GM12873 (cell line): ENCODE measurements at regions not wholly inside any gene's neighbourhood (a gene's known extent, or its start where the extent isn't known, plus 50 kb on each side); places are given as distances from the start of the nearest gene placed in this dataset.

ENCODE experiments used
- TF ChIP-seq, protein P1 (sequence below): IDR thresholded peaks from 2 replicates; pipeline ENCODE4 v1.5.1; 2012; ENCODE audit warnings: low read depth, mild to moderate bottlenecking, moderate library complexity, low read length, control low read depth; ENCODE audit not compliant: insufficient read depth; ENCODE audit errors: missing control alignments

DNA sequence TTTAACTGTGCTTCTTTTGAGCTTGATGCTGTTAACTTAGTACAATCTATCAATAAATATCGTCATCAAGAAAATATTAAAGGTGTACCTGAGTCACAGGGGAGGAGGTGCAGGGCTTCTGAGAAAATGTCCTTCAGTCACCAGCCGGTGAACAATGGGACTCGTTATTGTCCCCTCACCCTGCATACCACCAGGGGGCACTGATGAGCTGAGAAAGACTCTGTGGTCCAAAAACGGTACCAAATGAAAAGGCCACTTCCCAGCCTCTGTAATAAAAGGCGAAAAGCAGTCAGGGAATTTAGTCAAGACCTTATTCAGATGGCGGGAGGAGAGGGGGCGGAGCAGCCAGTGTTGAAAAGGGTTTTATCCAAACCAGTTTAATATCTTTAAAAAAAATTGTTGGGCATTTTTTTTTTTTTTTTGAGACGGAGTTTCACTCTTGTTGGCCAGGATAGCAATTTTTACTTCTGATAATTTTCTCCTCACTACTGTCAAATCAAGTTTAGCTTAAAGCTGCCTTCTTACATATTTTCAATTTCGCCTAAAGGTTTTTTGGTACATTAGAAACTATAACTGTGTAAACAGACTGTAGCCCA, 271.9 kb upstream of the ADAMTS16 start:
- TF ChIP-seq, protein P1, sequence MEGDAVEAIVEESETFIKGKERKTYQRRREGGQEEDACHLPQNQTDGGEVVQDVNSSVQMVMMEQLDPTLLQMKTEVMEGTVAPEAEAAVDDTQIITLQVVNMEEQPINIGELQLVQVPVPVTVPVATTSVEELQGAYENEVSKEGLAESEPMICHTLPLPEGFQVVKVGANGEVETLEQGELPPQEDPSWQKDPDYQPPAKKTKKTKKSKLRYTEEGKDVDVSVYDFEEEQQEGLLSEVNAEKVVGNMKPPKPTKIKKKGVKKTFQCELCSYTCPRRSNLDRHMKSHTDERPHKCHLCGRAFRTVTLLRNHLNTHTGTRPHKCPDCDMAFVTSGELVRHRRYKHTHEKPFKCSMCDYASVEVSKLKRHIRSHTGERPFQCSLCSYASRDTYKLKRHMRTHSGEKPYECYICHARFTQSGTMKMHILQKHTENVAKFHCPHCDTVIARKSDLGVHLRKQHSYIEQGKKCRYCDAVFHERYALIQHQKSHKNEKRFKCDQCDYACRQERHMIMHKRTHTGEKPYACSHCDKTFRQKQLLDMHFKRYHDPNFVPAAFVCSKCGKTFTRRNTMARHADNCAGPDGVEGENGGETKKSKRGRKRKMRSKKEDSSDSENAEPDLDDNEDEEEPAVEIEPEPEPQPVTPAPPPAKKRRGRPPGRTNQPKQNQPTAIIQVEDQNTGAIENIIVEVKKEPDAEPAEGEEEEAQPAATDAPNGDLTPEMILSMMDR: peak; percentile 88

DNA sequence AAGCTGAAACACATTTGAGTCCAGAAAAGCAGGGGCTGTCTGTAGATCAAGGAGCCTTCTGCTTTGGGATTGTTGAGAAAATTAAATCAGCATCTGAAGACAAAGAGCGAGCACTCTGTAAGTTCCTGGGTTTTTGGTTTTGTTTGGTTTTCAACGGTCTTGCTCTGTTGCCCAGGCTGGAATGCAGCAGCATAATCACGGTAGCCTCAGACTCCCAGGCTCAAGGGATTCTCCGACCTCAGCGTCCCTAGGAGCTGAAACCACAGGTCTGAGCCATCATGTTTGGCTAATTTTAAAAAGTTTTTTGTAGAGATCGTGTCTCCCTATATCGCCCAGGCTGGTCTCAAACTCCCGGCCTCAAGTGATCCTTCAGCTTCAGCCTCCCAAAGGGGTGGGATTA, 266.5 kb upstream of the ADAMTS16 start:
- TF ChIP-seq, protein P1: no peak

DNA sequence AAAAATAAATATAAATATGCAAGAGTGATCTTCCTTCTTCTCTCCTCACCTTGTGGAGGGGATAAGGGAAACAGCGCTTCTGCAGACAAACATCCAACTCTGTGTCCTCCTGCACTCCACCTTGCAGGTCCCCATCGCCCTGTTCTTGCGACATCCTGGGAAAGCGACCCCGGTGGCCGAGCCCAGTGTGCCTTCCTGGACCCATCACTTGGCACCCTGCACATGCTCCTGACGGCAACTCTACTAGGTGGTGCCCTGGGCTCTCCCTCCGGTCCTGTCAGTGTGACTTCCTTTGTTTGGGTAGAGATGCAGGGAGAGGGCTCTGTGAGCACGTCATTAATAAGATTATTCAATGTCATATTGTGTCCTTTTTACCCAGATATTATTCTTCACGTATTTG, 266.0 kb upstream of the ADAMTS16 start:
- TF ChIP-seq, protein P1: no peak

DNA sequence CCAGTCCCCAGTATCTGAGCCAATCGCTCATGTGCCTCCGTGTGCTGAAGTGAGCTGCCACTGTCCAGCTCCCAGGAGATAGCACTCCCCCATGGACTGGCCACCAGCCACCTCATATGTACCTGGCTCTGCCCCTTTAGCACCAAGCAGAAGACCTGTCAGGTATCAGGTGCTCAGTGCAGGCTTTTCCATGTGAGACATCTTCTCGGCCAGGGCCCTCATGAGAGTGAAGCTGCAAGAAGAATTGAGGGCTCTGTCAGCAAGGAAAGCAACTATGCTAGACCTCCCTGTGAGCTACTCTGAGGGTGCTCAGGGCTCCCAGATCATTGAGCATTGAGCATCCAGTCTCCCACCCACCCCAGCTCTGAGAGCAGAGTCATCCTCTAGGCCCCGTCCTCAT, 264.2 kb upstream of the ADAMTS16 start:
- TF ChIP-seq, protein P1: no peak

DNA sequence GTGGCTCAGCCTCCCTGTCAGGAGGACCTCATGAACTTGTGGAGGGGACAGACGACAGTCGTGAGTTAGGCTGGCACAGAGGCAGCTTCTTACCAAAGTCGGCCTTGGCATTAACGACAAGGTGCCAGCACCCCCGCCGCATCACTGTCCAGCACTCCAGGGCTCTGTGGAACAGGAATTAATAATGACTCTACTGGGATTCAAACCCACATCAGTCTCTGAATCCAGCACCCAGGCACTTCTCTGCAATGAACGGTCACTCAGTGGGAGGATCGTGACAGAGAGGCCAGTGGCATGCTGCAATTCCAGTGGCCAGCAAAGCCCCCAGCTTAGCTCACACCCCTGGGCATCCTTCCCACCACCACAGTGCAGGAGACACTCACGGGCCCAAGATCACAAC, 263.3 kb upstream of the ADAMTS16 start:
- TF ChIP-seq, protein P1: no peak

DNA sequence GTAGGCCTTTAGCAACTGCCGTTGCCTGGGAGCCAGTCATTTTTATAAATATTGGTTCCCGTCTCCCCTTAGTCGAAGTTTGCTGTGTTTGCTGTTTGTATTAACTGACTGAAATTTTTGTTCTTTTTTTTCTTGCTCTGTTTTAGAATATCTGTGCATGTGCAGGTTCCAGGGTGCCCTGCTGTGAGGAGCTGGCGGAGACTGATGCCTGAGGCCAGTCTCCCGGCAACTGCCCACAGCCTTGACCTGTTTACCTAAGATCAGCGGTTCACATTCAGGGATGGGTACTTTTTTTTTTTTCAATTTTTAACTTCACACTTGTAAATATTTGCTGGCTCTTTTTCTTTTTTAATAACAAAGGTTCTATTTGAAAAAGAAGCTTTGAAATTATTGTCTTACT, 262.6 kb upstream of the ADAMTS16 start:
- TF ChIP-seq, protein P1: no peak

DNA sequence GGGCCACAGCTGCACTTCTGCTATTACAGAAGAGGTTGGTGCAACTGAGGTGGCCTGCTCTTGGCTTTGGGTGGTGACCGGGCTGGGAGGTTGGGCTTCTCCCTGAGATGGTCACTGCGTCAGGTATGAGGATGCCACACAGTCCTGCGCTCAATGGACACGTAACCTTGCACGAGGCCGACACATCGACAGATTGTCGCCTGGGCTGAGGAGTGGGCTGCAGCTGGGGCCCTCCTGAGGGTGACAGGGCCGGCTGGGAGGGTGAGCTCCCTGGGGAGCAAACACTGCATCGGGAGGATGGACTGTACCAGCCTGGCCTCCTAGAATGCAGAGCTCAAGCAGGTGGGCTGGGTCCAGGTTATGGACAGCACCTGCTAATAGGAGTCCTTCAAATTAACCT, 261.1 kb upstream of the ADAMTS16 start:
- TF ChIP-seq, protein P1: no peak

DNA sequence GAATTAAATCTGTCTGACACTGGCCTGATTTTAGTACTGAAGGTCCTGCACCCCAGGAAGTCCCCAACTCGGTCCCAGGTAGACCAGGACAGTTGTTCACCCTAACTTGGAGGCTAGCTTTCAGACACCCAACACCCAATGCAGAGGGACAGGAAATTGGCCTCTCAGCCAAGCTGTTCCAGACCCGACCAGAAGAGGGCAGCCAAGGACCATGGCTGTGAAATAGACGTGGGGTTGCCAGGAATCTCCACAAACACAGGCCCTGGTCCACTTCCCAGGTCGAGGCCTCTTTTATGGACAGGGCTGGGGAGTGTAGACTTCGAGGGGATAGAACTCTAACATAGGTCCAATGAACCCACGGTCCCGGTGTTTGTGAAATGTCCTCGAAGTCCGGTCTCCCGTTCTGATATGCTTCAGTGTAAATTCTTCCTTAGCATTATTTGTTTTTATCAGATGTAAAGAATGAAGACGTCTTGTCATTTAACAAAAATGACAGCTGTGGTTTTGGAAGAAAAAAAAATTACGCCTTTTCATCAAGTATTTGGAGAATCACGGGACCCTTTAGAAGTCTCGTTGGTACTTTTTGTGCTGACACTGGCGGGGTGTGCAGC, 260.3 kb upstream of the ADAMTS16 start:
- TF ChIP-seq, protein P1: peak; percentile 98
